OCI-LY7 (cell line): ENCODE measurements at regions not wholly inside any gene's neighbourhood (a gene's known extent, or its start where the extent isn't known, plus 50 kb on each side); places are given as distances from the start of the nearest gene placed in this dataset. TPM values are rescaled to one million over a fixed set of nuclear protein-coding genes. Genes with fewer than 3 reads are reported as not detected.
"Not testable (repeated sequence)": the region's sequence is repeated elsewhere in the genome, so short reads cannot be mapped to it uniquely, and the experiment has no call there.

Source experiments
- BruUV-seq: library from RNA; stranded (reverse); fragments of 400-500 nt; replicated peaks from 2 replicates; lab custom pipeline; 2021; lab: Mats Ljungman, UMichigan
- CTCF ChIA-PET: fragments of 300-600 bp; sonication (Branson Sonifier 250); formaldehyde crosslinking; loops from one replicate; lab custom pipeline; 2022; ENCODE audit warnings: antibody characterized with exemption; ENCODE audit not compliant: unreplicated experiment; lab: Charles Lee
- POLR2A ChIA-PET: fragments of 300-600 bp; sonication (Branson Sonifier 250); formaldehyde crosslinking; loops from one replicate; lab custom pipeline; 2022; ENCODE audit warnings: antibody characterized with exemption; lab: Charles Lee
- DNase-seq: peaks from one replicate; pipeline ENCODE4 v3.0.0-alpha.2; 2015; ENCODE audit warnings: low spot score
- H2AFZ ChIP-seq: fragments of 200-600 bp; sonication (generic), shearing (Covaris generic); 2 replicates; pipeline ENCODE4 v1.6.1; 2014; ENCODE audit warnings: mild to moderate bottlenecking, antibody characterized with exemption, low read length, moderate library complexity
- H3K27ac ChIP-seq: fragments of 200-600 bp; sonication (generic); 2 replicates; pipeline ENCODE4 v1.5.1; 2014; ENCODE audit warnings: mixed run types, low read depth, mild to moderate bottlenecking, moderate library complexity, low read length, inconsistent platforms; ENCODE audit not compliant: poor library complexity, severe bottlenecking
- H3K36me3 ChIP-seq: fragments of 200-600 bp; sonication (generic); 2 replicates; pipeline ENCODE4 v1.6.1; 2014; ENCODE audit warnings: mild to moderate bottlenecking, antibody characterized with exemption, low read length, moderate library complexity, mixed read lengths; ENCODE audit not compliant: insufficient read depth
- H3K4me1 ChIP-seq: fragments of 200-600 bp; sonication (generic); 2 replicates; pipeline ENCODE4 v1.5.1; 2014; ENCODE audit warnings: mild to moderate bottlenecking, low read length; ENCODE audit not compliant: insufficient read depth, poor library complexity, severe bottlenecking
- H3K4me2 ChIP-seq: fragments of 200-600 bp; sonication (generic); 2 replicates; pipeline ENCODE4 v1.6.1; 2014; ENCODE audit warnings: mild to moderate bottlenecking, low read length
- H3K4me3 ChIP-seq: fragments of 200-600 bp; sonication (generic); 2 replicates; pipeline ENCODE4 v1.5.1; 2014; ENCODE audit warnings: mild to moderate bottlenecking, low read depth, low read length; ENCODE audit not compliant: poor library complexity, severe bottlenecking
- H3K79me2 ChIP-seq: fragments of 200-600 bp; sonication (generic); 2 replicates; pipeline ENCODE4 v1.6.1; 2016; ENCODE audit warnings: low read depth, mild to moderate bottlenecking, low read length, moderate library complexity, mixed read lengths; ENCODE audit not compliant: insufficient read depth
- H3K9me2 ChIP-seq: fragments of 200-600 bp; sonication (generic); 2 replicates; pipeline ENCODE4 v1.6.1; 2016; ENCODE audit warnings: mild to moderate bottlenecking, low read length, mixed read lengths; ENCODE audit not compliant: insufficient read depth
- H3K9me3 ChIP-seq: fragments of 200-600 bp; sonication (generic); 2 replicates; pipeline ENCODE4 v1.6.1; 2014; ENCODE audit warnings: mild to moderate bottlenecking, mixed run types, low read length, mixed read lengths
- H4K20me1 ChIP-seq: fragments of 200-600 bp; sonication (generic); 2 replicates; pipeline ENCODE4 v1.6.1; 2014; ENCODE audit warnings: mild to moderate bottlenecking, antibody characterized with exemption, low read length, moderate library complexity, mixed read lengths; ENCODE audit not compliant: insufficient read depth
- intact Hi-C: fragments of 100-400 bp; cut with micrococcal nuclease; formaldehyde crosslinking; loops from one replicate; pipeline ENCODE4 v1.10.0; 2022; ENCODE audit not compliant: unreplicated experiment
- small RNA-seq: library from RNA; depleted of rRNA; stranded (forward); fragments of <200 nt; gene quantifications from one replicate; pipeline ENCODE3, GENCODE V24; 2014

- H3K9me3 ChIP-seq, H3K27ac ChIP-seq, POLR2A ChIA-PET, intact Hi-C loops, H3K4me3 ChIP-seq, BruUV-seq, H3K9me2 ChIP-seq, H4K20me1 ChIP-seq, H3K79me2 ChIP-seq, H3K36me3 ChIP-seq, H3K4me1 ChIP-seq, H2AFZ ChIP-seq, DNase-seq, CTCF ChIA-PET, H3K4me2 ChIP-seq: not testable (repeated sequence)
These were observed 50.5 kb upstream of the SFSWAP start for GRCh38 chr12:131660401-131660800.

Small RNA genes in the stretch of these regions (small RNA-seq; reads per million reads assigned to genes)
- gene AC140063.1, result not detected
- gene RNA5SP376, result not detected
